Peyer's patch (tissue), 4 donors: ENCODE measurements at regions not wholly inside any gene's neighbourhood (a gene's known extent, or its start where the extent isn't known, plus 50 kb on each side); places are given as distances from the start of the nearest gene placed in this dataset.

ENCODE experiments used
- DNase-seq, 3 donors: peaks; one replicate each; pipeline ENCODE4 v3.0.0-alpha.2; 2017 to 2019
- H3K27ac ChIP-seq, 4 donors: fragments of 200-600 bp; sonication (generic); one replicate each; pipeline ENCODE4 v1.5.1; 2016 to 2019
- H3K27me3 ChIP-seq, 2 donors: fragments of 200-600 bp; sonication (generic); one replicate each; pipeline ENCODE4 v1.5.1; 2019
- H3K36me3 ChIP-seq, 3 donors: fragments of 200-600 bp; sonication (generic); one replicate each; pipeline ENCODE4 v1.5.1; 2016 to 2019
- H3K4me1 ChIP-seq, 4 donors: fragments of 200-600 bp; sonication (generic); one replicate each; pipeline ENCODE4 v1.5.1; 2016 to 2019
- H3K4me3 ChIP-seq, 4 donors: fragments of 200-600 bp; sonication (generic); 1 replicate in 3 of 4; 2 replicates in 1 of 4; pipeline ENCODE4 v1.5.1; 2016 to 2019; ENCODE audit warnings: mild to moderate bottlenecking in 1 of 4
- H3K9me3 ChIP-seq, 4 donors: fragments of 200-600 bp; sonication (generic); one replicate each; pipeline ENCODE4 v1.5.1; 2016 to 2019; ENCODE audit warnings: mild to moderate bottlenecking in 1 of 4
- POLR2A ChIP-seq, 2 donors: fragments of 450-650 bp; IDR thresholded peaks; one replicate each; pipeline ENCODE4 v1.5.1; 2017; ENCODE audit warnings: antibody characterized with exemption in 2 of 2, mild to moderate bottlenecking in 2 of 2, moderate library complexity in 2 of 2
- TF ChIP-seq, protein P1 (sequence below), 6 experiments: fragments of 450-650 bp in 4 of 6; fragments of 200-600 bp in 2 of 6; sonication (generic) in 1 of 6; IDR thresholded peaks; one replicate each; pipeline ENCODE4 v1.5.1; 2017 to 2019; ENCODE audit warnings: antibody characterized with exemption in 6 of 6, mild to moderate bottlenecking in 3 of 6, moderate library complexity in 1 of 6

DNA sequence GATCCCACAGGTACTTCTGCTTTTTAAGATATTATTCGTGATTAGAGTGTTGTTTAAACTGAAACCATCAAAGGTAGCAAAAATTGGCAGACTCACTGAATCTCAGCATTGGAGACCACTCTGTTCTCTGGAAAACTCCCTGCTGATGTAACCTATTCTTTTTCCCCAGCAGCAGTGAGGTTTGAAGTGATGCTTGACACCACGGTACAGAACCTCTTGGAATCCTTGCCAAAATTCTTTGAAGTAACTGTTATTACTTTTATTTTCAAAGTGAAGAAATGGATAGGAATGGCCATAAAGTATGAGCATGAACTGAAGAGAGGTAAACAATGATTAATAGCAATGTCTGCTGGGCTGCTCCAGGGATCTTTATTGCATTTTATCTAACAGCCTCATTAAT, 66.4 kb upstream of the KL start:
- Histone ChIP-seq H3K27ac (no peak overlapping the region), H3K4me3 (no peak overlapping the region), H3K36me3 (no peaks in the 10 kb centered on the region), H3K9me3 (no peaks in the 10 kb centered on the region), H3K27me3 (no peaks in the 10 kb centered on the region), H3K4me1 (no peaks in the 10 kb centered on the region)
- TF ChIP-seq POLR2A (IDR thresholded peaks at IDR 0.05) = no peak
- TF ChIP-seq, protein P1, sequence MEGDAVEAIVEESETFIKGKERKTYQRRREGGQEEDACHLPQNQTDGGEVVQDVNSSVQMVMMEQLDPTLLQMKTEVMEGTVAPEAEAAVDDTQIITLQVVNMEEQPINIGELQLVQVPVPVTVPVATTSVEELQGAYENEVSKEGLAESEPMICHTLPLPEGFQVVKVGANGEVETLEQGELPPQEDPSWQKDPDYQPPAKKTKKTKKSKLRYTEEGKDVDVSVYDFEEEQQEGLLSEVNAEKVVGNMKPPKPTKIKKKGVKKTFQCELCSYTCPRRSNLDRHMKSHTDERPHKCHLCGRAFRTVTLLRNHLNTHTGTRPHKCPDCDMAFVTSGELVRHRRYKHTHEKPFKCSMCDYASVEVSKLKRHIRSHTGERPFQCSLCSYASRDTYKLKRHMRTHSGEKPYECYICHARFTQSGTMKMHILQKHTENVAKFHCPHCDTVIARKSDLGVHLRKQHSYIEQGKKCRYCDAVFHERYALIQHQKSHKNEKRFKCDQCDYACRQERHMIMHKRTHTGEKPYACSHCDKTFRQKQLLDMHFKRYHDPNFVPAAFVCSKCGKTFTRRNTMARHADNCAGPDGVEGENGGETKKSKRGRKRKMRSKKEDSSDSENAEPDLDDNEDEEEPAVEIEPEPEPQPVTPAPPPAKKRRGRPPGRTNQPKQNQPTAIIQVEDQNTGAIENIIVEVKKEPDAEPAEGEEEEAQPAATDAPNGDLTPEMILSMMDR (IDR thresholded peaks at IDR 0.05) = no peak
- DNase-seq = no peak

DNA sequence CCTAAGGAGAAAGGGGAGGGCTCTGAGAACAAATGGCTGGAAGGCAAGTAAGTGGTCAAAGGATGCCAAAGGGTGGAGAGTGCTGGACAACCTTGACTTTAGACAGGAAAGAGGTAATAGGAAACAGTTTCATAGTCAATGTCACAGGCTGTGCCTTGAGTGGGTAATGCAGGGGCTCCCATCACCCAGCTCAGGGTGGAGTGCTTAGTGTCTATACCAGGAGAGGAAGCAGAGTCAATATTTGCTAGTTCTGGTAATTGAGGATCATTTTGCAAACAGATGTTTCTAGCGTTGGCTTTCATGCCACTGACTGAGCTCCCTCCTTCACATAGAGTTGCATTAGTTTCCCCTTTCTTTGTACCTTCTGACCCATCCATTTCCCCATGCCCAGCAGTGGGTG, 64.6 kb upstream of the KL start:
- Histone ChIP-seq H3K27me3 (no peaks in the 10 kb centered on the region), H3K4me1 (no peaks in the 10 kb centered on the region), H3K4me3 (no peak overlapping the region), H3K36me3 (no peaks in the 10 kb centered on the region), H3K27ac (no peak overlapping the region), H3K9me3 (no peaks in the 10 kb centered on the region)
- TF ChIP-seq, protein P1 (IDR thresholded peaks at IDR 0.05) = no peak
- TF ChIP-seq POLR2A (IDR thresholded peaks at IDR 0.05) = no peak
- DNase-seq = no peak

DNA sequence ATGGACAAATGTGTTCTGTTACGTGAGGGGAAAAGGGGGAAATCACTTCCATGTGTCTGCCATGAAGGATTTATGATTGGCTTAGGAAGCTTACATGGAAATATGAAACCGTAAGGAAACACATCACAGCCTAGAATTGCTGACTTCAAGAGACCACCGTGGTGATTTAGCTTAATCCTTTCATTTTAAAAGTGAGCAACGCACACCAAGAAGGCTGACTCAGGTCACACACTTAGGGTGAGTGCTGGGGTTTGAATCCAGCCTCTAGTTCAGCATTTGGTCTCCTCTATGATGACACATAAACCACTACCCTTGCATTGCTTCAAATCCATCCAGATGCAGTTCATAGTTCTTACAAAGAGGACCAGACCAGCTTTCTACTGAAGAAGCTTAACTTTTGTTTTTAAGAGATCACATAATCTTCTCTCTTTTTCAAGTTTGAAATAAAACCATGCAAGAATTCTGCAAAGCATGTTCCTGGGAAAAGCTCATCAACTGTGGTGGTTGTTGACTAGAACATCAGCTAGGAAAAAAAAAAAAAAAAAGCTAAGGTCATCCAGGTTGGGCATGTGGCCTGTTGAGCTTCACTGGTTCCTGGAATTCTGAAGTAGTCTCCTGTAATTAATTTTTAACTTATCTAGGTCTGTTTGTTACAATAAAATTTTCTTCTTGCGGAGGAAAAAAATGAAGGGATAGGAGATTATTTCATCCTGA, 60.2 kb upstream of the KL start:
- no peaks in the 10 kb centered on the region for H3K27me3 ChIP-seq
- TF ChIP-seq, protein P1 (IDR thresholded peaks at IDR 0.05) = no peak
- TF ChIP-seq POLR2A (IDR thresholded peaks at IDR 0.05) = no peak
- H3K27ac ChIP-seq = no peak overlapping the region
- no peaks in the 10 kb centered on the region for H3K4me1 ChIP-seq
- H3K36me3 ChIP-seq = no peaks in the 10 kb centered on the region
- no peak for DNase-seq
- no peak overlapping the region for H3K4me3 ChIP-seq
- no peaks in the 10 kb centered on the region for H3K9me3 ChIP-seq

DNA sequence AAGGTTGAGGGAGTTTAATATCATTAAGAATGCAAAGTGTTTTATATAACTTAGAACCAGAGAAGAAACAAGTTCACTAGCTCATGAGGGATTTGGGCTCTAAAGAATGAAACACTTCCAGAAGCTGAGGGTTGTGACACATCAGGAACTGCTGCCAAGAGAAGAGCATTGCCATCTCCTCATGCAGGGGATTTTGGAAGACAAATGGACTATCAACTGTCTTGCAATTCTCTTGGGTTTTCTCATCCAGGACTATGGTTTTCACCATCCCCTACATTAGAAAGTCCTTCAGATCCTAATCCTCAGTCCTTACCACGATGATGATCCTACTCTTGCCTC, 59.7 kb upstream of the KL start:
- no peak overlapping the region for H3K4me3 ChIP-seq
- no peaks in the 10 kb centered on the region for H3K27me3 ChIP-seq
- no peak overlapping the region for H3K27ac ChIP-seq
- no peaks in the 10 kb centered on the region for H3K9me3 ChIP-seq
- TF ChIP-seq POLR2A (IDR thresholded peaks at IDR 0.05) = no peak
- TF ChIP-seq, protein P1 (IDR thresholded peaks at IDR 0.05) = no peak
- no peaks in the 10 kb centered on the region for H3K36me3 ChIP-seq
- DNase-seq = no peak
- H3K4me1 ChIP-seq = no peaks in the 10 kb centered on the region

DNA sequence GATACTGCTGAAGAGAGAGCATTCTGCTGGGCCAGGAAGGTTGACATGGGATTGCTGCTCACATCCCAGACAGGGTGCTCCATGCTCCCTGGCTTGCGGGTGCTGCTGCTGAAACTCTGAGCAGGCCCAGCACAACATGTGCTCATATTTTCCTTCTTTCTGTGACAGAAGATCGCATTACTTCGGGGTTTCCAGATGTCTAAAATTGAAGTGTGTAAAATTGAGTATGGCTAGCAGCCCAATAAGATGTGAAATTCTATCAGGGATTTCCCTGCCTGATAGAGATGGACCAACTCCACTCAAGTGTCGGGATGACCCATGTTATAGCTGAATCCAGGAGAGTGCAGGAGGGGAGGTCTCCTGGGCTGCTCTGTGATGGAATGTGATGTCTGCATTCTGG, 55.6 kb upstream of the KL start:
- H3K9me3 ChIP-seq = no peaks in the 10 kb centered on the region
- TF ChIP-seq, protein P1 (IDR thresholded peaks at IDR 0.05) = no peak
- no peak for TF ChIP-seq POLR2A (IDR thresholded peaks at IDR 0.05)
- H3K36me3 ChIP-seq = no peaks in the 10 kb centered on the region
- H3K4me1 ChIP-seq = no peaks in the 10 kb centered on the region
- no peak for DNase-seq
- no peak overlapping the region for H3K27ac ChIP-seq
- H3K4me3 ChIP-seq = no peak overlapping the region
- no peaks in the 10 kb centered on the region for H3K27me3 ChIP-seq

DNA sequence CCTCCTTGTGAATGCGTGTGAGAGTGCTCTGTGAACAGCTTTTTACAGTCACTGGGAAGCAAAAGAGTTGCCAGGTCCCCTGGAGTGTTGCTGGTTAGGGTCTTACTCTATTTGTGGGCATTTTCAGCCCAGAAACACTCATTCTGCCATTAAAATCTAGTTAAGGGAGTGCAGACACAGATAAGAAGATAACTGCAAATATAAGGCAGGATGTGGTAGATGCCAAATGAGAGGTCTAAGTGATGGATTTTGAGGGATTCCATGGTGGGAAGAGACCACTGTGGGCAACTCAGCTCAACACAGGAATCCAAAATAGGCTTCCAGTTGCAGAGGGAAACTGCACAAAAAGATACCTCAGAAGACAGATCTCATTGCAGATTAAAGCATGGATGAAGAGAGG, 54.5 kb upstream of the KL start:
- Histone ChIP-seq H3K9me3 (no peaks in the 10 kb centered on the region), H3K4me3 (no peak overlapping the region), H3K27ac (no peak overlapping the region), H3K36me3 (no peaks in the 10 kb centered on the region), H3K27me3 (no peaks in the 10 kb centered on the region), H3K4me1 (no peaks in the 10 kb centered on the region)
- no peak for TF ChIP-seq POLR2A (IDR thresholded peaks at IDR 0.05)
- TF ChIP-seq, protein P1 (IDR thresholded peaks at IDR 0.05) = no peak
- DNase-seq = no peak
